Esophagus squamous epithelium (tissue), 4 donors: ENCODE measurements at regions not wholly inside any gene's neighbourhood (a gene's known extent, or its start where the extent isn't known, plus 50 kb on each side); places are given as distances from the start of the nearest gene placed in this dataset.

Experiments
- POLR2A ChIP-seq, 4 donors: fragments of 450-650 bp; IDR thresholded peaks; one replicate each; pipeline ENCODE4 v1.6.1; 2017; ENCODE audit warnings: antibody characterized with exemption in 4 of 4, mild to moderate bottlenecking in 4 of 4, moderate library complexity in 3 of 4
- TF ChIP-seq, protein P1 (sequence below), 6 experiments: fragments of 450-650 bp in 4 of 6; fragments of 200-600 bp in 2 of 6; sonication (generic) in 2 of 6; IDR thresholded peaks; one replicate each; pipeline ENCODE4 v1.5.1; 2016 to 2019; ENCODE audit warnings: antibody characterized with exemption in 6 of 6, mild to moderate bottlenecking in 4 of 6, moderate library complexity in 4 of 6

DNA sequence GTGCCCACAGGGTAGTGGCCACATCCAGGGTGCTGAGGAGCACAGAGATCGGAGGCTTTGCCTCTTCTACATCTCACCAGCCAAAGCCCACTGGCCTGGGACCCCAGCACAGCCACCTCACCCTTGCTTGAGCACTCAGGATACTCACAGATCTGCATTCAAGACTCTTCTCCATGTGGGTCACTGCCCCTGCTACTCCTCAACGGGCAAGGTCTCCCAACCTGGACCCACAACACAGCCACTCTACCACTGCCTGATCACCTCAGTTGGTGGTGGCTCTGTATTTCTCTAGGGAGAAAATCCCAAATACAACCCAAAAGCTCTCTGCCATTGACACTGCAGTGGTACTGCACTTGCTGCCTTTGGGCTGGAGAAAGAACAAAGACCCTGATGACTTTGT lies 190.3 kb upstream of the KLHL4 start:
- TF ChIP-seq, protein P1, sequence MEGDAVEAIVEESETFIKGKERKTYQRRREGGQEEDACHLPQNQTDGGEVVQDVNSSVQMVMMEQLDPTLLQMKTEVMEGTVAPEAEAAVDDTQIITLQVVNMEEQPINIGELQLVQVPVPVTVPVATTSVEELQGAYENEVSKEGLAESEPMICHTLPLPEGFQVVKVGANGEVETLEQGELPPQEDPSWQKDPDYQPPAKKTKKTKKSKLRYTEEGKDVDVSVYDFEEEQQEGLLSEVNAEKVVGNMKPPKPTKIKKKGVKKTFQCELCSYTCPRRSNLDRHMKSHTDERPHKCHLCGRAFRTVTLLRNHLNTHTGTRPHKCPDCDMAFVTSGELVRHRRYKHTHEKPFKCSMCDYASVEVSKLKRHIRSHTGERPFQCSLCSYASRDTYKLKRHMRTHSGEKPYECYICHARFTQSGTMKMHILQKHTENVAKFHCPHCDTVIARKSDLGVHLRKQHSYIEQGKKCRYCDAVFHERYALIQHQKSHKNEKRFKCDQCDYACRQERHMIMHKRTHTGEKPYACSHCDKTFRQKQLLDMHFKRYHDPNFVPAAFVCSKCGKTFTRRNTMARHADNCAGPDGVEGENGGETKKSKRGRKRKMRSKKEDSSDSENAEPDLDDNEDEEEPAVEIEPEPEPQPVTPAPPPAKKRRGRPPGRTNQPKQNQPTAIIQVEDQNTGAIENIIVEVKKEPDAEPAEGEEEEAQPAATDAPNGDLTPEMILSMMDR (IDR thresholded peaks at IDR 0.05), result no peak
- no peak for TF ChIP-seq POLR2A (IDR thresholded peaks at IDR 0.05)
